MM.1S (cell line): ENCODE measurements at regions not wholly inside any gene's neighbourhood (a gene's known extent, or its start where the extent isn't known, plus 50 kb on each side); places are given as distances from the start of the nearest gene placed in this dataset.

Experiments used
- DNase-seq: peaks from one replicate; pipeline ENCODE4 v3.0.0-alpha.2; 2015
- H2AFZ ChIP-seq: fragments of 300-600 bp; sonication (generic); 2 replicates; pipeline ENCODE4 v1.6.0; 2016; ENCODE audit warnings: antibody characterized with exemption, low read length
- H3F3A ChIP-seq: fragments of 300-600 bp; sonication (generic); 2 replicates; pipeline ENCODE4 v1.6.1; 2016; ENCODE audit warnings: mild to moderate bottlenecking, antibody characterized with exemption, low read length, moderate library complexity, mixed read lengths; ENCODE audit not compliant: insufficient read depth
- H3K27ac ChIP-seq: fragments of 300-600 bp; sonication (generic); 2 replicates; pipeline ENCODE4 v1.5.1; 2016; ENCODE audit warnings: mild to moderate bottlenecking, low read length
- H3K27me3 ChIP-seq: fragments of 300-600 bp; sonication (generic); replicated peaks from 2 replicates; pipeline ENCODE4 v1.6.0; 2016; ENCODE audit warnings: low read length; ENCODE audit not compliant: insufficient read depth
- H3K36me3 ChIP-seq: fragments of 300-600 bp; sonication (generic); replicated peaks from 2 replicates; pipeline ENCODE4 v1.6.1; 2016; ENCODE audit warnings: mild to moderate bottlenecking, low read length, mixed read lengths; ENCODE audit not compliant: insufficient read depth
- H3K4me1 ChIP-seq: fragments of 300-600 bp; sonication (generic); 2 replicates; pipeline ENCODE4 v1.6.1; 2016; ENCODE audit warnings: low read length, mixed read lengths
- H3K4me2 ChIP-seq: fragments of 300-600 bp; sonication (generic); 2 replicates; pipeline ENCODE4 v1.6.0; 2016; ENCODE audit warnings: low read depth, low read length
- H3K4me3 ChIP-seq: fragments of 300-600 bp; sonication (generic); 2 replicates; pipeline ENCODE4 v1.5.1; 2016; ENCODE audit warnings: low read length, mixed read lengths
- H3K79me2 ChIP-seq: fragments of 300-600 bp; sonication (generic); 2 replicates; pipeline ENCODE4 v1.6.1; 2016; ENCODE audit warnings: mixed run types, low read length, mixed read lengths
- H3K9ac ChIP-seq: fragments of 300-600 bp; sonication (generic); 2 replicates; pipeline ENCODE4 v1.6.1; 2016; ENCODE audit warnings: low read length, mixed read lengths
- H3K9me2 ChIP-seq: fragments of 300-600 bp; sonication (generic); replicated peaks from 2 replicates; pipeline ENCODE4 v1.6.1; 2016; ENCODE audit warnings: mild to moderate bottlenecking, low read length, mixed read lengths; ENCODE audit not compliant: insufficient read depth
- H3K9me3 ChIP-seq: fragments of 300-600 bp; sonication (generic); replicated peaks from 2 replicates; pipeline ENCODE4 v1.6.1; 2016; ENCODE audit warnings: mild to moderate bottlenecking, low read length, mixed read lengths; ENCODE audit not compliant: insufficient read depth
- H4K20me1 ChIP-seq: fragments of 300-600 bp; sonication (generic); 2 replicates; pipeline ENCODE4 v1.6.1; 2016; ENCODE audit warnings: mild to moderate bottlenecking, low read length, moderate library complexity, mixed read lengths; ENCODE audit not compliant: insufficient read depth
- EZH2 ChIP-seq: fragments of 300-600 bp; sonication (generic); optimal IDR thresholded peaks from 2 replicates; pipeline ENCODE3; 2017; ENCODE audit warnings: low read depth, mild to moderate bottlenecking, antibody characterized with exemption, low read length, mixed read lengths
- EZH2phosphoT487 ChIP-seq: fragments of 300-600 bp; sonication (generic); IDR thresholded peaks from 2 replicates; pipeline ENCODE4 v1.6.1; 2018; ENCODE audit warnings: antibody characterized with exemption, low read length
- TF ChIP-seq, protein P1 (sequence below): fragments of 300-600 bp; sonication (generic); IDR thresholded peaks from 2 replicates; pipeline ENCODE4 v1.5.1; 2016; ENCODE audit warnings: antibody characterized with exemption, low read length, mixed read lengths

DNA sequence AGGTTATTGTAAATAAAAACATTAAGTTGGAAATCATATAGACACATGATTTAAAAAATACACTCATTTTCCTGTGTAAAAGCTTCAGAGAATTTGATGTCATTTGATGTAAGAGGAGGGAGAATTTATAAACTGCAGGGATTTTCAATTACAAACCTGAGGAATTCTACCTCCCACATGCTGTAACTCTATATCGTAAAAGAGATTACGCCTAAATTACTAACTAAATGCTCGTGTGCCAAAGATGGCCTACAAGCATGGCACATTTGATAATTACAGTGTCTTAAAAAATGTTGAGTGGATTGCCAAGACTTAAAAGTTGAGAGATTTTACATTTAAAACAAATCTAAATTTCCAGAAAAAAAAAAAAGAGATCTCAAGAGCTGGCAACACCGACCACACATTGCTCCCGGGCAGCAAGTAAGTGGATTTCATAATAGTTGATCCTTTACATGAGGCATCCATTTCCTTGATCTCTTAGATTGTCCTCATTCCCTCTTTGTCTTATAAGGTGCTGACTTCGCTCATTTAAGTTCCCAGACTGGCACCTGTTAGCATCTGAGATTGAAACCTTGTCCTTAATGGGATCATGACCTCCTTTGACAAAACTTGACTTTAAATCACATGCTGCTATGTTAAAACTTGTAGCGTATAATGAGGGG, 840.3 kb upstream of the ZEB2 start:
- no peak overlapping the region for H3K9ac ChIP-seq
- no peaks in the 10 kb centered on the region for H3K36me3 ChIP-seq
- no peak for TF ChIP-seq EZH2

DNA sequence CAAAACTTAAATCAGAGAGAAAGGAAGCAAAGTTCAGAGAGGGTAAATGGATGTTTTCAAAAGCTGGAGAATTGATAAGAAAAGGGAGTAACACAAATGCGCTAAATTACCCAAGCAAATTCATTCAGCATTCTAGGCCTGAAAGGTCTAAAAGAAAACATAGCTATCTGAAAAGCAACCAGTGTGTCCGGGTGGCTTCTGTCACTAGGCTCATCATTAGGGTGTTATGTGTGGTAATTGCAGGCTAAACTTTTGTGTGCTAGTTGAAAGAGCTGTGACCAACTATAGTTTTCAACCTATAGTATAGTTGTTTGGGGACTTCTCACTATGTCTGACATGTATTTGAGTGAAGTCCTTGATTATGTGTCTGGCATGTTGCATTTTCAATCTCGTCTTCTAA, 839.6 kb upstream of the ZEB2 start:
- H3K4me3 ChIP-seq = no peak overlapping the region
- no peak overlapping the region for H2AFZ ChIP-seq
- H3K79me2 ChIP-seq = no peaks in the 10 kb centered on the region
- H3K36me3 ChIP-seq = no peaks in the 10 kb centered on the region
- no peak for TF ChIP-seq EZH2
- TF ChIP-seq, protein P1, sequence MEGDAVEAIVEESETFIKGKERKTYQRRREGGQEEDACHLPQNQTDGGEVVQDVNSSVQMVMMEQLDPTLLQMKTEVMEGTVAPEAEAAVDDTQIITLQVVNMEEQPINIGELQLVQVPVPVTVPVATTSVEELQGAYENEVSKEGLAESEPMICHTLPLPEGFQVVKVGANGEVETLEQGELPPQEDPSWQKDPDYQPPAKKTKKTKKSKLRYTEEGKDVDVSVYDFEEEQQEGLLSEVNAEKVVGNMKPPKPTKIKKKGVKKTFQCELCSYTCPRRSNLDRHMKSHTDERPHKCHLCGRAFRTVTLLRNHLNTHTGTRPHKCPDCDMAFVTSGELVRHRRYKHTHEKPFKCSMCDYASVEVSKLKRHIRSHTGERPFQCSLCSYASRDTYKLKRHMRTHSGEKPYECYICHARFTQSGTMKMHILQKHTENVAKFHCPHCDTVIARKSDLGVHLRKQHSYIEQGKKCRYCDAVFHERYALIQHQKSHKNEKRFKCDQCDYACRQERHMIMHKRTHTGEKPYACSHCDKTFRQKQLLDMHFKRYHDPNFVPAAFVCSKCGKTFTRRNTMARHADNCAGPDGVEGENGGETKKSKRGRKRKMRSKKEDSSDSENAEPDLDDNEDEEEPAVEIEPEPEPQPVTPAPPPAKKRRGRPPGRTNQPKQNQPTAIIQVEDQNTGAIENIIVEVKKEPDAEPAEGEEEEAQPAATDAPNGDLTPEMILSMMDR = no peak
- TF ChIP-seq EZH2phosphoT487 = no peak
- no peak overlapping the region for H3K4me2 ChIP-seq
- no peak for DNase-seq
- H3K9me3 ChIP-seq = no peaks in the 10 kb centered on the region
- no peak overlapping the region for H3K9ac ChIP-seq
- no peaks in the 10 kb centered on the region for H4K20me1 ChIP-seq
- H3F3A ChIP-seq = no peaks in the 10 kb centered on the region
- H3K4me1 ChIP-seq = no peaks in the 10 kb centered on the region
- H3K27ac ChIP-seq = no peak overlapping the region
- H3K9me2 ChIP-seq = no peaks in the 10 kb centered on the region
- H3K27me3 ChIP-seq = no peaks in the 10 kb centered on the region

More for the DNA sequence above, 840.3 kb upstream of the ZEB2 start:
- H3K9me2 ChIP-seq = no peaks in the 10 kb centered on the region
- H3K27ac ChIP-seq = no peak overlapping the region
- H3K9me3 ChIP-seq = no peaks in the 10 kb centered on the region
- no peak overlapping the region for H3K4me3 ChIP-seq
- no peaks in the 10 kb centered on the region for H3F3A ChIP-seq
- no peaks in the 10 kb centered on the region for H4K20me1 ChIP-seq
- H3K27me3 ChIP-seq = no peaks in the 10 kb centered on the region
- H2AFZ ChIP-seq = no peak overlapping the region
- H3K4me2 ChIP-seq = no peak overlapping the region
- no peak for DNase-seq
- H3K4me1 ChIP-seq = no peaks in the 10 kb centered on the region
- no peaks in the 10 kb centered on the region for H3K79me2 ChIP-seq

DNA sequence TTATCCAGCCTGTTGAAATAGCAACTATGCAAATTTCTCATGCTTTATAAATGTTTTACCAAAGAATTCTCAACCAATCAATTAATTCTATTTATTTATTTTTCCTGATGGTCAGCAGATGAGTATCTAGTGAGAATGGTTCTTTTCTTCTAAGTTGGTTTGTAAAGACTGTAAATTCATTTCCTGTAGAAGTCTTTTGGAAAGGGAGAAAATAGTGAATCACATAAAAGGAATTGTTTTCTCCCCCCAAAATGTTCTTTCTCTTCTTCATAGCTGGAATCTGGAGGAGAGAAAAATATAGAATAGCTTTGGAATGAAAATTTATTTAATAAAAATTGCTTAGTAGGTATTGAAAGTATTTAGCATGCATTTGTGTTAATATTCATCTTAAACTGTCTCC, 836.1 kb upstream of the ZEB2 start:
- Histone ChIP-seq H3K36me3 (no peaks in the 10 kb centered on the region), H3K9me3 (no peaks in the 10 kb centered on the region), H3K4me3 (no peak overlapping the region), H3F3A (no peaks in the 10 kb centered on the region), H3K9me2 (no peaks in the 10 kb centered on the region), H3K4me1 (no peaks in the 10 kb centered on the region), H3K27ac (no peak overlapping the region), H4K20me1 (no peaks in the 10 kb centered on the region), H2AFZ (no peak overlapping the region), H3K79me2 (no peaks in the 10 kb centered on the region), H3K4me2 (no peak overlapping the region), H3K27me3 (no peaks in the 10 kb centered on the region), H3K9ac (no peak overlapping the region)
- TF ChIP-seq, protein P1 = no peak
- DNase-seq = no peak

DNA sequence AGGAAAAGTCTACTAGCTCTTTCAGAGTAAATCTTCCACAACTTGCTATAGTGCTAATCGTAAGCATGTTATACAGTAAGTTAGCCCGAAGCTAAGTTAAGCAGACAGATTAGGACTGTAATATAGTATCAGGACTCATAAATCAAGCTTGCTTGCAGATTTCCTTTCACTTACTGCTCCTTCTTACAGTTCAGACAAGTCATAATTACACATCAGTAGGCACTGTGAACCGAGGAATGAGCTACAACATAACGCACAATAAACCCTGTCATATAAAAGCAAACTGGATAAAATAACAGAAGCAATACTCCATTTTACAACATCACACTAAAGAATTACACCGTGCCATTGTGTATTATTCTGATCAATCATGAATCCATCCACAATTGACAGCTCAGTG, 832.6 kb upstream of the ZEB2 start:
- TF ChIP-seq EZH2phosphoT487 (no peak), EZH2 (no peak)
- TF ChIP-seq, protein P1 = no peak
- Histone ChIP-seq H3F3A (no peaks in the 10 kb centered on the region), H3K9ac (no peak overlapping the region), H3K27me3 (no peaks in the 10 kb centered on the region), H3K9me2 (no peaks in the 10 kb centered on the region), H3K4me1 (no peaks in the 10 kb centered on the region), H3K4me2 (no peak overlapping the region), H4K20me1 (no peaks in the 10 kb centered on the region), H3K27ac (no peak overlapping the region), H3K79me2 (no peaks in the 10 kb centered on the region), H2AFZ (no peak overlapping the region), H3K4me3 (no peak overlapping the region), H3K9me3 (no peaks in the 10 kb centered on the region), H3K36me3 (no peaks in the 10 kb centered on the region)
- no peak for DNase-seq
